ENCODE measurements at regions not wholly inside any gene's neighbourhood (a gene's known extent, or its start where the extent isn't known, plus 50 kb on each side); places are given as distances from the start of the nearest gene placed in this dataset.

- no peak overlapping the region for H3K4me3 Mint-ChIP-seq
- H3K4me1 Mint-ChIP-seq = no peaks in the 10 kb centered on the region
- H3K27me3 Mint-ChIP-seq (ENCODE audit: low read depth) = no peaks in the 10 kb centered on the region
- H3K36me3 Mint-ChIP-seq (ENCODE audit: low read depth) = no peaks in the 10 kb centered on the region
- no peaks in the 10 kb centered on the region for H3K9me3 Mint-ChIP-seq
- H3K27ac Mint-ChIP-seq = no peak overlapping the region
- no peak for TF ChIP-seq CTCF (IDR thresholded peaks at IDR 0.05; ENCODE audit: unreplicated experiment in 3 of 3)
Observed at GRCh38 chr10:106396192-106396591, 768.3 kb downstream of the SORCS1 start.

- Mint-ChIP-seq H3K9me3 (no peaks in the 10 kb centered on the region), H3K27ac (no peak overlapping the region), H3K4me3 (no peak overlapping the region)
Observed at GRCh38 chr10:106395041-106395749, 769.3 kb downstream of the SORCS1 start.

GRCh38 chr10:106392778-106393177 lies 771.7 kb downstream of the SORCS1 start:
- no peak overlapping the region for H3K27ac Mint-ChIP-seq
- H3K4me3 Mint-ChIP-seq = no peak overlapping the region
- no peaks in the 10 kb centered on the region for H3K9me3 Mint-ChIP-seq
- no peak for TF ChIP-seq CTCF (IDR thresholded peaks at IDR 0.05; ENCODE audit: unreplicated experiment in 3 of 3)
- no peaks in the 10 kb centered on the region for H3K36me3 Mint-ChIP-seq (ENCODE audit: low read depth)
- no peaks in the 10 kb centered on the region for H3K27me3 Mint-ChIP-seq (ENCODE audit: low read depth)
- H3K4me1 Mint-ChIP-seq = no peaks in the 10 kb centered on the region

More at GRCh38 chr10:106395041-106395749, 769.3 kb downstream of the SORCS1 start:
- Mint-ChIP-seq H3K36me3 (ENCODE audit: low read depth) (no peaks in the 10 kb centered on the region), H3K4me1 (no peaks in the 10 kb centered on the region), H3K27me3 (ENCODE audit: low read depth) (no peaks in the 10 kb centered on the region)
- TF ChIP-seq CTCF (IDR thresholded peaks at IDR 0.05; ENCODE audit: unreplicated experiment in 3 of 3) = no peak

GRCh38 chr10:106387063-106387462 lies 777.4 kb downstream of the SORCS1 start:
- no peak for TF ChIP-seq CTCF (IDR thresholded peaks at IDR 0.05; ENCODE audit: unreplicated experiment in 3 of 3)
- H3K27me3 Mint-ChIP-seq (ENCODE audit: low read depth) = peaks cover 4% of the 10 kb centered on the region
- H3K4me3 Mint-ChIP-seq = no peak overlapping the region
- no peaks in the 10 kb centered on the region for H3K36me3 Mint-ChIP-seq (ENCODE audit: low read depth)
- H3K27ac Mint-ChIP-seq = no peak overlapping the region
- H3K9me3 Mint-ChIP-seq = no peaks in the 10 kb centered on the region
- H3K4me1 Mint-ChIP-seq = no peaks in the 10 kb centered on the region

- H3K4me3 Mint-ChIP-seq = no peak overlapping the region
- no peak for TF ChIP-seq CTCF (IDR thresholded peaks at IDR 0.05; ENCODE audit: unreplicated experiment in 3 of 3)
- H3K4me1 Mint-ChIP-seq = no peaks in the 10 kb centered on the region
- no peaks in the 10 kb centered on the region for H3K36me3 Mint-ChIP-seq (ENCODE audit: low read depth)
- no peak overlapping the region for H3K27ac Mint-ChIP-seq
- peaks cover 4% of the 10 kb centered on the region for H3K27me3 Mint-ChIP-seq (ENCODE audit: low read depth)
- H3K9me3 Mint-ChIP-seq = peaks cover 6% of the 10 kb centered on the region
Observed at GRCh38 chr10:106384496-106384895, 780.0 kb downstream of the SORCS1 start.

GRCh38 chr10:106380706-106381105 lies 783.8 kb downstream of the SORCS1 start:
- TF ChIP-seq CTCF (IDR thresholded peaks at IDR 0.05; ENCODE audit: unreplicated experiment in 3 of 3) = no peak
- H3K4me1 Mint-ChIP-seq = no peaks in the 10 kb centered on the region
- no peak overlapping the region for H3K27ac Mint-ChIP-seq
- no peak overlapping the region for H3K4me3 Mint-ChIP-seq
- peaks cover 4% of the 10 kb centered on the region for H3K27me3 Mint-ChIP-seq (ENCODE audit: low read depth)
- no peaks in the 10 kb centered on the region for H3K36me3 Mint-ChIP-seq (ENCODE audit: low read depth)
- peaks cover 11% of the 10 kb centered on the region for H3K9me3 Mint-ChIP-seq
